ENCODE measurements at regions not wholly inside any gene's neighbourhood (a gene's known extent, or its start where the extent isn't known, plus 50 kb on each side); places are given as distances from the start of the nearest gene placed in this dataset.

DNA sequence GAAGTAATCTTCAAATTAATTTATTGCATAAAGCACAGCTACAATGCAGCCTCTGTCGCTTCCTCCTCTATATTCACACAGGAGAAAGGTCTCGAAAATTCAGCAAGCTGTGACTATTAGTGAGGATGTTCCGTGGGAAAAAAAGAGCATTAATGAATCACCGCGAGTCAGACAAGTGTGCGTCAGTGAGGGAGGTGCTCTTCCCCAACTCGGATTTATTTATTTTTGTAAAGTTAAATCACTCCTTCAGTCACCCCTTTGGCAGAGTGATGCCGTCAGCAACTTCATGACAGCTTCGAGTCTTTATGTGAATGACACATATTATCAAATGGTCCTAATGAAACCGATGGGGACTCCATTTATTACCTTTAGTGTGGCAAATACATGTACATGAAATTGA is 648.9 kb upstream of the SALL3 start:
- Mint-ChIP-seq H3K4me3 (ENCODE audit: low read depth) (no peak overlapping the region), H3K36me3 (ENCODE audit: insufficient read depth) (no peaks in the 10 kb centered on the region), H3K4me1 (ENCODE audit: low read depth) (peaks cover 2% of the 10 kb centered on the region), H3K27me3 (peaks cover 4% of the 10 kb centered on the region), H3K9me3 (ENCODE audit: low read depth) (no peaks in the 10 kb centered on the region), H3K27ac (no peak overlapping the region)
- DNase-seq (ENCODE audit: low spot score, unreplicated experiment) = no peak
- TF ChIP-seq, protein P1, sequence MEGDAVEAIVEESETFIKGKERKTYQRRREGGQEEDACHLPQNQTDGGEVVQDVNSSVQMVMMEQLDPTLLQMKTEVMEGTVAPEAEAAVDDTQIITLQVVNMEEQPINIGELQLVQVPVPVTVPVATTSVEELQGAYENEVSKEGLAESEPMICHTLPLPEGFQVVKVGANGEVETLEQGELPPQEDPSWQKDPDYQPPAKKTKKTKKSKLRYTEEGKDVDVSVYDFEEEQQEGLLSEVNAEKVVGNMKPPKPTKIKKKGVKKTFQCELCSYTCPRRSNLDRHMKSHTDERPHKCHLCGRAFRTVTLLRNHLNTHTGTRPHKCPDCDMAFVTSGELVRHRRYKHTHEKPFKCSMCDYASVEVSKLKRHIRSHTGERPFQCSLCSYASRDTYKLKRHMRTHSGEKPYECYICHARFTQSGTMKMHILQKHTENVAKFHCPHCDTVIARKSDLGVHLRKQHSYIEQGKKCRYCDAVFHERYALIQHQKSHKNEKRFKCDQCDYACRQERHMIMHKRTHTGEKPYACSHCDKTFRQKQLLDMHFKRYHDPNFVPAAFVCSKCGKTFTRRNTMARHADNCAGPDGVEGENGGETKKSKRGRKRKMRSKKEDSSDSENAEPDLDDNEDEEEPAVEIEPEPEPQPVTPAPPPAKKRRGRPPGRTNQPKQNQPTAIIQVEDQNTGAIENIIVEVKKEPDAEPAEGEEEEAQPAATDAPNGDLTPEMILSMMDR (IDR thresholded peaks at IDR 0.05; ENCODE audit: unreplicated experiment) = no peak

DNA sequence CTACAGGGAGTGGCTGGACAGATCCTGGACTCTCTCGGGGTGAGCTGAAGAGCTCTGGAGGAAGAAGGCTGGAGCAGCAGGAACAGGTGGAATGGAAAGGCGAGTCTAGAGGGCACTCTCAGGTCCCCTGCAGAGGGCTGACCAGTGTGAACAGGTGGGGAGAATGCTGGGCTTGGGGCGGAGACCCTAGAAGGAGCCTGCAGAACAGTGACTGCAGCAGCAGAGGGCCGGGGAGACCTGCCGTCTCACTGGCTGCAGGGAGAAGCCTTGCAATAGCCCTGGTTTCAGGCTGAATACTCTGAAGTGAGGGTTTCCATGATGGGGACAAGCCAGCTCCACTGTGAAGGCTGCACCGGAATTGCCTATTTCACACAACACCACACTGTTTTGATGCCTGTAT is 626.7 kb upstream of the SALL3 start:
- H3K9me3 Mint-ChIP-seq (ENCODE audit: low read depth) = peaks cover 3% of the 10 kb centered on the region
- no peak overlapping the region for H3K4me3 Mint-ChIP-seq (ENCODE audit: low read depth)
- no peaks in the 10 kb centered on the region for H3K4me1 Mint-ChIP-seq (ENCODE audit: low read depth)
- TF ChIP-seq, protein P1 (IDR thresholded peaks at IDR 0.05; ENCODE audit: unreplicated experiment) = no peak
- H3K36me3 Mint-ChIP-seq (ENCODE audit: insufficient read depth) = no peaks in the 10 kb centered on the region
- H3K27me3 Mint-ChIP-seq = peaks cover 2% of the 10 kb centered on the region
- DNase-seq (ENCODE audit: low spot score, unreplicated experiment) = no peak
- no peak overlapping the region for H3K27ac Mint-ChIP-seq

DNA sequence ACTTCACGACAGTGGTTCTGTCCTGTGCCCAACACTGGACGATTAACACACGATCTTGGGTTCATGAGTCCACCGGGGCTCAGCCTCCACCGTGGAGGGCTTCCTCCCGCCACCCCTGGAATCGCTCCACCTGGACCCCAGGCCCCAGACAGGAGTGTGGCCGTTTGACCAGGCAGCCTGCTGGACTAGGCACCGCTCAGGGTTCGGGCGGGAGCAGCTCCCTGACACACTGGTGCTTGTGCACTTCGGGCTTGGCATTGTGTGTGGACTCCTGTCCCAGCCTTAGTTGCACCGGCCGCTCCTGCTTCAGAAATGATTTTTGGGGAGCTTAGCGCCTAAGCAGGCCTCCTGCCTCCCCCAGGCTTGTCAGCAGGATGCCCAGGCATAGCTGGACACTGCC is 617.4 kb upstream of the SALL3 start:
- TF ChIP-seq, protein P1 (IDR thresholded peaks at IDR 0.05; ENCODE audit: unreplicated experiment) = no peak

DNA sequence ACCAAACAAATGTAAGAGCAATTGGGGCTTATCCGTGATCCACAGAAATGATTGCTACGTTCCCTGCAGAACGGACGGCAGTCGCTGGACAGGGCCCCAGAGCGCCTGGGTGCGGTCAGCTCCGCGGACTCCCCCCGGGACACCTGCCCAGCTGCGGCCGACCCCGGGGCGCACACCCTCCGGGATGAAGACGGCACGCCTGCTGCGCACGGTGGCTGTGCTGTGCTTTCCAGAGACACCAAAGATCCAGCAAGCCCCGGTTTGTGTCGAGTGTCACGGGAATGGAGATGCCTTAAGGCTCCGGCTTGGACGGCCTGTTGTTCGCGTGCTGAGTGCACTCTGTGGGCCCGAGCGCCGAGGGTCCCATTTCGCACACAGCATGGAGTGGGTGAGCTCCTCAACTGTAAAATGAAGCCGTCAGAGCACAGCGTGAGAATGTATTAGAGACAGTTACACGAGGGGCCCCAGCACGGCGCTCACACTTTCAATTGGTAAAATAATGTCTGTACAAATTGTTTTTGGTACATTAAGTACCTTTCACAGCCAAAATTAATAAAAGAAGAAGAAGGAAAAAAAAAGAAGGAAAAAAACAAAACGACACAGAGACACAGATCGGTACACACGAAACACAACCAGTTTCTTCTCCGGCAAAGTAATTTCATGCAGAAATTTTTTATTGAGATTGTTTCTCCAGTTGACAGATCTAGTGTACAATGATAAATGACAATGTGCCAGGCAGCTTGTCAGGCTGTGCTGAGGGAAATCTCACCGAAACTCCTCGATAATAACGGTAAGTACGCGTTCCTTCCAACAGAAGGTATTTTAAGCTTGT is 615.8 kb upstream of the SALL3 start:
- Mint-ChIP-seq H3K4me1 (ENCODE audit: low read depth) (peaks cover 1% of the 10 kb centered on the region), H3K36me3 (ENCODE audit: insufficient read depth) (no peaks in the 10 kb centered on the region), H3K27me3 (no peaks in the 10 kb centered on the region), H3K4me3 (ENCODE audit: low read depth) (no peak overlapping the region), H3K9me3 (ENCODE audit: low read depth) (no peaks in the 10 kb centered on the region), H3K27ac (no peak overlapping the region)
- TF ChIP-seq, protein P1 (IDR thresholded peaks at IDR 0.05; ENCODE audit: unreplicated experiment) = no peak
- no peak for DNase-seq (ENCODE audit: low spot score, unreplicated experiment)

More for the DNA sequence above, 617.4 kb upstream of the SALL3 start:
- H3K36me3 Mint-ChIP-seq (ENCODE audit: insufficient read depth) = no peaks in the 10 kb centered on the region
- no peak overlapping the region for H3K27ac Mint-ChIP-seq
- no peaks in the 10 kb centered on the region for H3K9me3 Mint-ChIP-seq (ENCODE audit: low read depth)
- DNase-seq (ENCODE audit: low spot score, unreplicated experiment) = no peak
- H3K4me3 Mint-ChIP-seq (ENCODE audit: low read depth) = no peak overlapping the region
- H3K4me1 Mint-ChIP-seq (ENCODE audit: low read depth) = peaks cover 1% of the 10 kb centered on the region
- no peaks in the 10 kb centered on the region for H3K27me3 Mint-ChIP-seq

DNA sequence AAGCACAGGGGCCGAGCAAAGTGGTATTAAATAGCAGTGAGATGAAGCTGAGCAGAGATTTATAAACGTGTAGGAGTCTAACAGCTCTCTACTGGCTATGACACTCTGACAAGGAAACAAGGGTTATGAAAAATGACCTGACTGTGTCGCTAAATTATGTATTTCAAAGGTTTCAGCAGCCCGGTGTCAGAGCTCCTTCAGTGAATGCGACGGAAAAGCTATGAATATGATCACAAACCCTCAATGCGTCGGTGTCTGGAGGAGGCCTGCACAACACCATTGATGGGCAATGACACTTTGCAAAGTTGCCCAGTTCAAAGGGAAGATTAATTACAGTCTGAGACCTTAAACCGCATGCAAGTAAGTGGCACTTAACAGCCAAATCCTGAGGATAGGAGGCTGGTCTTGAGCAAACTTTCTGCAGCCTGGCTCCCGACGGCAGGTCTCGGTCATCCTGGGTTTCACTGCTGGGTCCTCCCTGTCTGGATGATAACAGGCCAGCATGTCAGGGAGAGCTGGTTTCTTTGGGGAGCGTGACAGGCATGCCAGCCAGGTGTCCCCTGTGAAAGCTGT is 615.1 kb upstream of the SALL3 start:
- Mint-ChIP-seq H3K27me3 (no peaks in the 10 kb centered on the region), H3K27ac (no peak overlapping the region)

More for the DNA sequence above, 615.1 kb upstream of the SALL3 start:
- H3K9me3 Mint-ChIP-seq (ENCODE audit: low read depth) = no peaks in the 10 kb centered on the region
- no peak overlapping the region for H3K4me3 Mint-ChIP-seq (ENCODE audit: low read depth)
- no peak for DNase-seq (ENCODE audit: low spot score, unreplicated experiment)
- H3K36me3 Mint-ChIP-seq (ENCODE audit: insufficient read depth) = no peaks in the 10 kb centered on the region
- TF ChIP-seq, protein P1 (IDR thresholded peaks at IDR 0.05; ENCODE audit: unreplicated experiment) = no peak
- H3K4me1 Mint-ChIP-seq (ENCODE audit: low read depth) = peaks cover 1% of the 10 kb centered on the region
